Neural cell (in vitro differentiated cells): ENCODE measurements at regions not wholly inside any gene's neighbourhood (a gene's known extent, or its start where the extent isn't known, plus 50 kb on each side); places are given as distances from the start of the nearest gene placed in this dataset.

Source experiments
- H2AFZ ChIP-seq: fragments of 200-600, 300-800 bp; sonication (generic), shearing (Covaris generic); 2 replicates; pipeline ENCODE4 v1.6.0; 2014; ENCODE audit warnings: low read depth, mild to moderate bottlenecking, antibody characterized with exemption, low read length, moderate library complexity
- H3F3A ChIP-seq: fragments of 200-600 bp; shearing (Covaris generic); 2 replicates; pipeline ENCODE4 v1.6.1; 2016; ENCODE audit warnings: mild to moderate bottlenecking, moderate library complexity, mixed read lengths, antibody characterized with exemption, low read length; ENCODE audit not compliant: insufficient read depth, poor library complexity, severe bottlenecking
- H3K27ac ChIP-seq: fragments of 200-600, 300-800 bp; sonication (generic), shearing (Covaris generic); 2 replicates; pipeline ENCODE4 v1.5.1; 2014; ENCODE audit warnings: mild to moderate bottlenecking, low read length, moderate library complexity
- H3K27me3 ChIP-seq: fragments of 300-800, 200-600 bp; sonication (generic), shearing (Covaris generic); 2 replicates; pipeline ENCODE4 v1.6.0; 2014; ENCODE audit warnings: mild to moderate bottlenecking, low read depth, low read length, moderate library complexity; ENCODE audit not compliant: insufficient read depth
- H3K36me3 ChIP-seq: fragments of 300-800, 200-600 bp; sonication (generic), shearing (Covaris generic); 2 replicates; pipeline ENCODE4 v1.5.1; 2014; ENCODE audit warnings: mild to moderate bottlenecking, antibody characterized with exemption, low read length, moderate library complexity; ENCODE audit not compliant: insufficient read depth
- H3K4me2 ChIP-seq: fragments of 300-800, 200-600 bp; sonication (generic), shearing (Covaris generic); 2 replicates; pipeline ENCODE4 v1.6.0; 2014; ENCODE audit warnings: mild to moderate bottlenecking, low read length
- H3K4me3 ChIP-seq: fragments of 300-800, 200-600 bp; sonication (generic), shearing (Covaris generic); 2 replicates; pipeline ENCODE4 v1.5.1; 2014; ENCODE audit warnings: mild to moderate bottlenecking, low read length, moderate library complexity
- H3K79me2 ChIP-seq: fragments of 200-600 bp; shearing (Covaris generic); replicated peaks from 2 replicates; pipeline ENCODE4 v1.6.0; 2014; ENCODE audit warnings: mild to moderate bottlenecking, low read length, moderate library complexity; ENCODE audit not compliant: insufficient read depth
- H3K9ac ChIP-seq: fragments of 300-800, 200-600 bp; sonication (generic), shearing (Covaris generic); 2 replicates; pipeline ENCODE4 v1.6.1; 2016; ENCODE audit warnings: mild to moderate bottlenecking, low read length, mixed read lengths
- H3K9me2 ChIP-seq: fragments of 200-600 bp; shearing (Covaris generic); 2 replicates; pipeline ENCODE4 v1.6.1; 2016; ENCODE audit warnings: mild to moderate bottlenecking, low read length, mixed read lengths; ENCODE audit not compliant: insufficient read depth
- H3K9me3 ChIP-seq: fragments of 200-600, 300-800 bp; sonication (generic), shearing (Covaris generic); 2 replicates; pipeline ENCODE4 v1.6.1; 2016; ENCODE audit warnings: mild to moderate bottlenecking, mixed run types, low read length, moderate library complexity, mixed read lengths
- H4K20me1 ChIP-seq: fragments of 200-600 bp; shearing (Covaris generic); 2 replicates; pipeline ENCODE4 v1.6.1; 2016; ENCODE audit warnings: mild to moderate bottlenecking, mixed run types; ENCODE audit not compliant: insufficient read depth
- EP300 ChIP-seq: fragments of 450-650 bp; conservative IDR thresholded peaks from 2 replicates; pipeline ENCODE4 v1.6.1; 2014; ENCODE audit warnings: antibody characterized with exemption, mild to moderate bottlenecking, moderate library complexity; ENCODE audit not compliant: poor library complexity, severe bottlenecking
- EZH2 ChIP-seq: fragments of 200-600, 300-800 bp; shearing (Covaris generic), sonication (generic); IDR thresholded peaks from 2 replicates; pipeline ENCODE4 v1.6.1; 2014; ENCODE audit warnings: antibody characterized with exemption, low read length, borderline replicate concordance, mild to moderate bottlenecking; ENCODE audit not compliant: insufficient read depth, poor library complexity, severe bottlenecking
- MXI1 ChIP-seq: fragments of 450-650 bp; conservative IDR thresholded peaks from 2 replicates; pipeline ENCODE4 v1.6.1; 2014; ENCODE audit warnings: antibody characterized with exemption, mild to moderate bottlenecking; ENCODE audit not compliant: poor library complexity, severe bottlenecking
- POLR2AphosphoS5 ChIP-seq: IDR thresholded peaks from 2 replicates; pipeline ENCODE4 v1.6.1; 2012
- RAD21 ChIP-seq: fragments of 450-650 bp; conservative IDR thresholded peaks from 2 replicates; pipeline ENCODE4 v1.6.1; 2014; ENCODE audit warnings: antibody characterized with exemption, mild to moderate bottlenecking, moderate library complexity
- SMC3 ChIP-seq: fragments of 450-650 bp; conservative IDR thresholded peaks from 2 replicates; pipeline ENCODE4 v1.6.1; 2014; ENCODE audit warnings: antibody characterized with exemption, mild to moderate bottlenecking, moderate library complexity; ENCODE audit not compliant: poor library complexity
- TAF1 ChIP-seq: IDR thresholded peaks from 2 replicates; pipeline ENCODE4 v1.6.1; 2012; ENCODE audit warnings: low read depth
- TF ChIP-seq, protein P1 (sequence below): fragments of 450-650 bp; IDR thresholded peaks from 2 replicates; pipeline ENCODE4 v1.5.1; 2014; ENCODE audit warnings: antibody characterized with exemption, mild to moderate bottlenecking, moderate library complexity; ENCODE audit not compliant: poor library complexity, severe bottlenecking
- TF ChIP-seq, protein P2 (sequence below): IDR thresholded peaks from 2 replicates; pipeline ENCODE4 v1.6.1; 2012; ENCODE audit warnings: borderline replicate concordance

DNA sequence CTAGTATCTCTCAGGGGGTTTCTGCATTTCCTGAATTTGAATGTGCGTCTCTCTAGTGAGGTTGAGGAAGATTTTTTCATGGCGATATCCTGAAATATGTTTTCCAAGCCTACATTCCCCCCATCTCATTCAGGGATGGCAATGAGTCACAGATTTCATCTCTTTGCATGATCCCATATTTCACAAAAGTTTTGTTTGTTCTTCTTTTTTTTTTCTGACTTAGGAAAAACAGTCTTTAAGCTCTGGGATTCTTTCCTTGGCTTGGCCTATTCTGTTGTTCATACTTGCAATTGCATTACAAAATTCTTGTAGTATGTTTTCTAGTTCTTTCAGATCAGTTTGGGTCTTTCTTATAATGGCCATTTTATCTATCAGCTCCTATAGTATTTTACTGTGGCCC, 136.5 kb downstream of the DSEL start:
- Histone ChIP-seq H3F3A (no peaks in the 10 kb centered on the region), H2AFZ (no peak overlapping the region), H3K9me2 (no peaks in the 10 kb centered on the region), H3K27me3 (no peaks in the 10 kb centered on the region), H3K79me2 (no peaks in the 10 kb centered on the region), H4K20me1 (no peaks in the 10 kb centered on the region), H3K9me3 (no peaks in the 10 kb centered on the region), H3K36me3 (no peaks in the 10 kb centered on the region), H3K4me2 (no peak overlapping the region), H3K4me3 (no peak overlapping the region), H3K27ac (no peak overlapping the region), H3K9ac (no peak overlapping the region)
- TF ChIP-seq, protein P1, sequence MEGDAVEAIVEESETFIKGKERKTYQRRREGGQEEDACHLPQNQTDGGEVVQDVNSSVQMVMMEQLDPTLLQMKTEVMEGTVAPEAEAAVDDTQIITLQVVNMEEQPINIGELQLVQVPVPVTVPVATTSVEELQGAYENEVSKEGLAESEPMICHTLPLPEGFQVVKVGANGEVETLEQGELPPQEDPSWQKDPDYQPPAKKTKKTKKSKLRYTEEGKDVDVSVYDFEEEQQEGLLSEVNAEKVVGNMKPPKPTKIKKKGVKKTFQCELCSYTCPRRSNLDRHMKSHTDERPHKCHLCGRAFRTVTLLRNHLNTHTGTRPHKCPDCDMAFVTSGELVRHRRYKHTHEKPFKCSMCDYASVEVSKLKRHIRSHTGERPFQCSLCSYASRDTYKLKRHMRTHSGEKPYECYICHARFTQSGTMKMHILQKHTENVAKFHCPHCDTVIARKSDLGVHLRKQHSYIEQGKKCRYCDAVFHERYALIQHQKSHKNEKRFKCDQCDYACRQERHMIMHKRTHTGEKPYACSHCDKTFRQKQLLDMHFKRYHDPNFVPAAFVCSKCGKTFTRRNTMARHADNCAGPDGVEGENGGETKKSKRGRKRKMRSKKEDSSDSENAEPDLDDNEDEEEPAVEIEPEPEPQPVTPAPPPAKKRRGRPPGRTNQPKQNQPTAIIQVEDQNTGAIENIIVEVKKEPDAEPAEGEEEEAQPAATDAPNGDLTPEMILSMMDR = no peak
- TF ChIP-seq RAD21 = no peak
- TF ChIP-seq TAF1 = no peak
- no peak for TF ChIP-seq MXI1
- no peak for TF ChIP-seq POLR2AphosphoS5
- no peak for TF ChIP-seq EZH2
- TF ChIP-seq SMC3 = no peak
- TF ChIP-seq EP300 = no peak
- TF ChIP-seq, protein P2, sequence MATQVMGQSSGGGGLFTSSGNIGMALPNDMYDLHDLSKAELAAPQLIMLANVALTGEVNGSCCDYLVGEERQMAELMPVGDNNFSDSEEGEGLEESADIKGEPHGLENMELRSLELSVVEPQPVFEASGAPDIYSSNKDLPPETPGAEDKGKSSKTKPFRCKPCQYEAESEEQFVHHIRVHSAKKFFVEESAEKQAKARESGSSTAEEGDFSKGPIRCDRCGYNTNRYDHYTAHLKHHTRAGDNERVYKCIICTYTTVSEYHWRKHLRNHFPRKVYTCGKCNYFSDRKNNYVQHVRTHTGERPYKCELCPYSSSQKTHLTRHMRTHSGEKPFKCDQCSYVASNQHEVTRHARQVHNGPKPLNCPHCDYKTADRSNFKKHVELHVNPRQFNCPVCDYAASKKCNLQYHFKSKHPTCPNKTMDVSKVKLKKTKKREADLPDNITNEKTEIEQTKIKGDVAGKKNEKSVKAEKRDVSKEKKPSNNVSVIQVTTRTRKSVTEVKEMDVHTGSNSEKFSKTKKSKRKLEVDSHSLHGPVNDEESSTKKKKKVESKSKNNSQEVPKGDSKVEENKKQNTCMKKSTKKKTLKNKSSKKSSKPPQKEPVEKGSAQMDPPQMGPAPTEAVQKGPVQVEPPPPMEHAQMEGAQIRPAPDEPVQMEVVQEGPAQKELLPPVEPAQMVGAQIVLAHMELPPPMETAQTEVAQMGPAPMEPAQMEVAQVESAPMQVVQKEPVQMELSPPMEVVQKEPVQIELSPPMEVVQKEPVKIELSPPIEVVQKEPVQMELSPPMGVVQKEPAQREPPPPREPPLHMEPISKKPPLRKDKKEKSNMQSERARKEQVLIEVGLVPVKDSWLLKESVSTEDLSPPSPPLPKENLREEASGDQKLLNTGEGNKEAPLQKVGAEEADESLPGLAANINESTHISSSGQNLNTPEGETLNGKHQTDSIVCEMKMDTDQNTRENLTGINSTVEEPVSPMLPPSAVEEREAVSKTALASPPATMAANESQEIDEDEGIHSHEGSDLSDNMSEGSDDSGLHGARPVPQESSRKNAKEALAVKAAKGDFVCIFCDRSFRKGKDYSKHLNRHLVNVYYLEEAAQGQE = no peak

DNA sequence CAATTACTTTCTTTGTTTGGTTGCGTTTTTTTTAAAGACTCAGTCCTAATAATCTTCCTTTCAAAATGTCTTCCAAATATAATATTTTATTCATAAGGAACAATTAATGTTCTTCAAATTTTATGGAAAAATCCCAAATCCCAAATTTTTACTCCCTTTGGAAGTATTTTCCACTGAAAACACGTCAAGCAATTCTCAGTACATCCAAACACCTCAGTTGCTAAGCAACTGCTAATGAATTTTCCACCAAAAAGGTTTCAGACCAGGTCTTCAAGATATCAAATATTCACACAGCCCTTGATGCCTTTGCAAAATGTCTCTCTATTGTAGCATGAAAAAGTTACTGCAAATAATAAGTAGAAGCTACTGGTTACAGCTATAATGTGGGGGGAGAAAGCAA, 140.1 kb downstream of the DSEL start:
- Histone ChIP-seq H3K4me3 (no peak overlapping the region), H3K27me3 (no peaks in the 10 kb centered on the region), H3K9ac (no peak overlapping the region), H3K9me2 (no peaks in the 10 kb centered on the region), H3K27ac (no peak overlapping the region), H3K36me3 (no peaks in the 10 kb centered on the region), H2AFZ (no peak overlapping the region), H3K79me2 (no peaks in the 10 kb centered on the region), H3K4me2 (peak overlapping the region; percentile 29), H3K9me3 (no peaks in the 10 kb centered on the region), H3F3A (no peaks in the 10 kb centered on the region), H4K20me1 (no peaks in the 10 kb centered on the region)
- TF ChIP-seq EP300 = no peak
- TF ChIP-seq, protein P2 = peak; percentile 66
